ENCODE measurements at regions not wholly inside any gene's neighbourhood (a gene's known extent, or its start where the extent isn't known, plus 50 kb on each side); places are given as distances from the start of the nearest gene placed in this dataset.

DNA sequence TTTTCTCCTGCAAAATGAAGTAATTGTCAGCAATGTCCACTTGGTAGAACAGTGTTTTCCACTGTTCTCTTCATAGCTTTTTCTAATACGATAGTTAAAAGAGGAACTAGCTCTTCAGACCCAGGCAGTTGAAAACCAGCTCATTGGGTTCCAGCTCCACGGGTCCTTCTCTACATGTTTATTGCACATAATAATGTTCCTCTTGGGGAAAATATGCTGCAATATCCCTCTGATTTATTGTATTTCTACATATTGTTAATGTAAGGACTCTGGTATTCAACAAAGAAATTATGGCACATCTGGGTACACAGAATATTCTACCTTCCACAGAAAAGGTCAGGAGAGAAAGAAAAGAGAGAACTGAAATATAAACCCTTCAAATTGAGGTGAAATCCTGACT is 473.4 kb downstream of the TRIML1 start:
- POLR2A ChIA-PET: no interaction called here
- no peak overlapping the region for H3K27ac Mint-ChIP-seq
- TF ChIP-seq, protein P1, sequence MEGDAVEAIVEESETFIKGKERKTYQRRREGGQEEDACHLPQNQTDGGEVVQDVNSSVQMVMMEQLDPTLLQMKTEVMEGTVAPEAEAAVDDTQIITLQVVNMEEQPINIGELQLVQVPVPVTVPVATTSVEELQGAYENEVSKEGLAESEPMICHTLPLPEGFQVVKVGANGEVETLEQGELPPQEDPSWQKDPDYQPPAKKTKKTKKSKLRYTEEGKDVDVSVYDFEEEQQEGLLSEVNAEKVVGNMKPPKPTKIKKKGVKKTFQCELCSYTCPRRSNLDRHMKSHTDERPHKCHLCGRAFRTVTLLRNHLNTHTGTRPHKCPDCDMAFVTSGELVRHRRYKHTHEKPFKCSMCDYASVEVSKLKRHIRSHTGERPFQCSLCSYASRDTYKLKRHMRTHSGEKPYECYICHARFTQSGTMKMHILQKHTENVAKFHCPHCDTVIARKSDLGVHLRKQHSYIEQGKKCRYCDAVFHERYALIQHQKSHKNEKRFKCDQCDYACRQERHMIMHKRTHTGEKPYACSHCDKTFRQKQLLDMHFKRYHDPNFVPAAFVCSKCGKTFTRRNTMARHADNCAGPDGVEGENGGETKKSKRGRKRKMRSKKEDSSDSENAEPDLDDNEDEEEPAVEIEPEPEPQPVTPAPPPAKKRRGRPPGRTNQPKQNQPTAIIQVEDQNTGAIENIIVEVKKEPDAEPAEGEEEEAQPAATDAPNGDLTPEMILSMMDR (IDR thresholded peaks at IDR 0.05): no peak
- Histone ChIP-seq H3K9me3 (ENCODE audit: control insufficient read depth in 1 of 2, insufficient read depth in 1 of 2, low read length in 2 of 2) (peaks cover 3 to 4% of the 10 kb centered on the region in 2 experiments), H3K36me3 (ENCODE audit: insufficient read depth, low read length) (no peaks in the 10 kb centered on the region), H3K27me3 (ENCODE audit: control insufficient read depth in 1 of 2, insufficient read depth in 2 of 2, low read length in 2 of 2) (no peaks in the 10 kb centered on the region), H3K27ac (ENCODE audit: low read depth in 1 of 2, low read length in 2 of 2) (no peak overlapping the region), H3K4me3 (ENCODE audit: low read length) (no peak overlapping the region), H3K4me1 (ENCODE audit: insufficient read depth, low read length) (no peaks in the 10 kb centered on the region)
- no peaks in the 10 kb centered on the region for H3K4me1 Mint-ChIP-seq (ENCODE audit: low read depth)
- DNase-seq (no peak), ATAC-seq (ENCODE audit: poor library complexity) (no peak)
- no peak overlapping the region for H3K4me3 Mint-ChIP-seq
- H3K9me3 Mint-ChIP-seq: peaks cover 13% of the 10 kb centered on the region
- CTCF ChIA-PET: no interaction called here
- H3K36me3 Mint-ChIP-seq (ENCODE audit: low read depth): no peaks in the 10 kb centered on the region
- intact Hi-C loops (cut with DNase I, micrococcal nuclease): no loop called here
- no peaks in the 10 kb centered on the region for H3K27me3 Mint-ChIP-seq

DNA sequence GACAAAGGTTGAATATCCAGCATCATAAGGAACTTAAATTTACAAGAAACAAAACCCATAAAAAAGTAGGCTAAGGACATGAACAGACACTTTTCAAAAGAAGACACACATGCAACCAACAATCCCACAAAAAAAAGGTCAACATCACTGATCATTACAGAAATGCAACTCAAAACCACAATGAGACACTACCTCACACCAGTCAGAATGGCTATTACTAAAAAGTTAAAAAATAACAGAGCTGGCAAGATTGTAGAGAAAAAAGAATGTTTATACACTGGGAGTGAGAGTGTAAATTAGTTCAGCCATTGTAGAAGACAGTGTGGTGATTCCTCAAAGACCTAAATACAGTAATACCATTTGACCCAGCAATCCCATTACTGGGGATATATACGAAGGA is 474.7 kb downstream of the TRIML1 start:
- Histone ChIP-seq H3K27me3 (ENCODE audit: control insufficient read depth in 1 of 2, insufficient read depth in 2 of 2, low read length in 2 of 2) (no peaks in the 10 kb centered on the region), H3K9me3 (ENCODE audit: control insufficient read depth in 1 of 2, insufficient read depth in 1 of 2, low read length in 2 of 2) (peaks cover 4 to 7% of the 10 kb centered on the region in 2 experiments), H3K36me3 (ENCODE audit: insufficient read depth, low read length) (no peaks in the 10 kb centered on the region), H3K4me3 (ENCODE audit: low read length) (no peak overlapping the region), H3K4me1 (ENCODE audit: insufficient read depth, low read length) (no peaks in the 10 kb centered on the region), H3K27ac (ENCODE audit: low read depth in 1 of 2, low read length in 2 of 2) (no peak overlapping the region)
- CTCF ChIA-PET: no interaction called here
- ATAC-seq (ENCODE audit: poor library complexity) (no peak), DNase-seq (no peak)
- intact Hi-C loops (cut with DNase I, micrococcal nuclease): no loop called here
- Mint-ChIP-seq H3K9me3 (peaks cover 16% of the 10 kb centered on the region), H3K27me3 (no peaks in the 10 kb centered on the region), H3K4me3 (no peak overlapping the region), H3K27ac (no peak overlapping the region), H3K36me3 (ENCODE audit: low read depth) (no peaks in the 10 kb centered on the region), H3K4me1 (ENCODE audit: low read depth) (no peaks in the 10 kb centered on the region)
- POLR2A ChIA-PET: no interaction called here
- TF ChIP-seq, protein P1 (IDR thresholded peaks at IDR 0.05): no peak

DNA sequence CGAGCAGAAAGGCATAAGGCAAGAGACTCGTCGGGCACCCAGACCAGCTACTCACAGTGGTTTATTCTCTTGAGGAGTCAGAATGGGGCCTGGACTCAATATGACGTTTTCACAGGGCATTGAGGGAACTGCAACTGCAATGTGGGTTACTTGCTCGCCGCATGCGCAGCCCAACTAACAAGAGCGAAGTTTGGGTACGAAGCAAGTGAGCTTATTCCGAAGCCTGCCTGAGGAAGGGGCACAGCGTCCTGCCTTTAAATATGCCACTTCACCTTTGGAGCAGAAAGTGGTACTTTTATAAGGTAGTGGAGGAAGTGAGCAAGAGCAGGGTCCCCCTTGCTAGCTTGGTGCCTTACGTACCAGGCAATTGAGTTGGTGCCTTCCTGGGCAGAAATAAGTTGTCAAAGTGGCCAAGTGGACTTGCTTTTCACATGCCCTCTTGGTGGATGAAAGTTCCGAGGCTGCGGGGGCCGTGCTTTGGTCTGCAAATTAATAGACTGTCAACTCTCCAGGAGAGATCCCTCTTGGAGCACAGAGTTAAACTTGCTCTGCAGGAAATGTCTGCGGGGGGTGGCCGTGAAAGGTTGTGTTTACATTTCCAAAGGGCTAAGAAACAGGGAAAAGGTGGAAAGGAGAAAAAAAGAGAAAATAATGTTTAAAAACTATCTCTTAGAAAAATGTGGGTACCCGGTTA is 480.4 kb downstream of the TRIML1 start:
- Mint-ChIP-seq H3K27ac (no peak overlapping the region), H3K4me3 (no peak overlapping the region), H3K27me3 (no peaks in the 10 kb centered on the region), H3K9me3 (peaks cover 14% of the 10 kb centered on the region), H3K36me3 (ENCODE audit: low read depth) (no peaks in the 10 kb centered on the region), H3K4me1 (ENCODE audit: low read depth) (no peaks in the 10 kb centered on the region)
- H3K9me3 ChIP-seq (ENCODE audit: control insufficient read depth in 1 of 2, insufficient read depth in 1 of 2, low read length in 2 of 2): peaks cover 4 to 5% of the 10 kb centered on the region in 2 experiments
- H3K27ac ChIP-seq (ENCODE audit: low read depth in 1 of 2, low read length in 2 of 2): no peak overlapping the region
- H3K27me3 ChIP-seq (ENCODE audit: control insufficient read depth in 1 of 2, insufficient read depth in 2 of 2, low read length in 2 of 2): no peaks in the 10 kb centered on the region
- intact Hi-C loops (cut with DNase I, micrococcal nuclease): no loop called here
- ATAC-seq (ENCODE audit: poor library complexity): no peak
- ChIA-PET CTCF (no interaction called here), POLR2A (no interaction called here)
- no peaks in the 10 kb centered on the region for H3K36me3 ChIP-seq (ENCODE audit: insufficient read depth, low read length)
- TF ChIP-seq, protein P1 (IDR thresholded peaks at IDR 0.05): no peak
- DNase-seq: no peak
- H3K4me1 ChIP-seq (ENCODE audit: insufficient read depth, low read length): no peaks in the 10 kb centered on the region
- H3K4me3 ChIP-seq (ENCODE audit: low read length): no peak overlapping the region

Data from CD4-positive, alpha-beta T cell (primary cell).